ENCODE measurements at regions not wholly inside any gene's neighbourhood (a gene's known extent, or its start where the extent isn't known, plus 50 kb on each side); places are given as distances from the start of the nearest gene placed in this dataset.

- no peaks in the 10 kb centered on the region for H3K9me3 ChIP-seq (ENCODE audit: control insufficient read depth in 4 of 4, low read length in 3 of 4)
- no peaks in the 10 kb centered on the region for H3K27me3 ChIP-seq (ENCODE audit: control insufficient read depth in 4 of 4, insufficient read depth in 4 of 4, low read length in 3 of 4)
- 87% methylated on average over 4 of the region's 4 CpGs for WGBS
- no peak overlapping the region for H3K4me3 ChIP-seq (ENCODE audit: low read depth in 1 of 3, low read length in 3 of 3)
- no peak overlapping the region for H3K27ac ChIP-seq (ENCODE audit: low read depth in 1 of 2, low read length in 2 of 2)
- H3K9ac ChIP-seq (ENCODE audit: low read depth in 1 of 2, low read length in 2 of 2): no peak overlapping the region
- no peaks in the 10 kb centered on the region for H3K4me1 ChIP-seq (ENCODE audit: control insufficient read depth in 4 of 4, insufficient read depth in 4 of 4, low read length in 3 of 4)
- no peaks in the 10 kb centered on the region for H3K36me3 ChIP-seq (ENCODE audit: control insufficient read depth in 4 of 4, insufficient read depth in 3 of 4, low read depth in 1 of 4, low read length in 3 of 4)
- DNase-seq (ENCODE audit: low spot score): no peak
- no peak for TF ChIP-seq SP1 (IDR thresholded peaks at IDR 0.05)
- TF ChIP-seq CTCF (IDR thresholded peaks at IDR 0.05; ENCODE audit: low read depth, low read length, missing input control): no peak
- TF ChIP-seq NR2F2 (IDR thresholded peaks at IDR 0.05): no peak
- TF ChIP-seq YY1 (IDR thresholded peaks at IDR 0.05): no peak
- no peak for TF ChIP-seq MAX (IDR thresholded peaks at IDR 0.05)
Observed at GRCh38 chr1:60670302-60670701, 412.1 kb upstream of the NFIA start.

- TF ChIP-seq FOXA2 (IDR thresholded peaks at IDR 0.05) (no peak), GABPA (IDR thresholded peaks at IDR 0.05 in 1 of 2, conservative IDR thresholded peaks at IDR 0.05 in 1 of 2) (no peak), HNF4A (conservative IDR thresholded peaks at IDR 0.05) (no peak), MAX (IDR thresholded peaks at IDR 0.05) (no peak), ATF3 (IDR thresholded peaks at IDR 0.05) (no peak), TAF1 (conservative IDR thresholded peaks at IDR 0.05) (no peak), FOXA1 (IDR thresholded peaks at IDR 0.05) (no peak), YY1 (IDR thresholded peaks at IDR 0.05) (no peak), RXRA (IDR thresholded peaks at IDR 0.05) (no peak), NR2F2 (IDR thresholded peaks at IDR 0.05) (no peak), JUND (IDR thresholded peaks at IDR 0.05) (no peak), HNF4G (IDR thresholded peaks at IDR 0.05) (no peak), EGR1 (IDR thresholded peaks at IDR 0.05; ENCODE audit: low read depth in 2 of 2) (no peak), CTCF (IDR thresholded peaks at IDR 0.05; ENCODE audit: low read depth, low read length, missing input control) (no peak), REST (IDR thresholded peaks at IDR 0.05) (no peak)
- H3K27me3 ChIP-seq (ENCODE audit: control insufficient read depth in 4 of 4, insufficient read depth in 4 of 4, low read length in 3 of 4): no peaks in the 10 kb centered on the region
- DNase-seq (ENCODE audit: low spot score): no peak
- H3K27ac ChIP-seq (ENCODE audit: low read depth in 1 of 2, low read length in 2 of 2): no peak overlapping the region
- no peaks in the 10 kb centered on the region for H3K4me1 ChIP-seq (ENCODE audit: control insufficient read depth in 4 of 4, insufficient read depth in 4 of 4, low read length in 3 of 4)
- H3K36me3 ChIP-seq (ENCODE audit: control insufficient read depth in 4 of 4, insufficient read depth in 3 of 4, low read depth in 1 of 4, low read length in 3 of 4): no peaks in the 10 kb centered on the region
- no peaks in the 10 kb centered on the region for H3K9me3 ChIP-seq (ENCODE audit: control insufficient read depth in 4 of 4, low read length in 3 of 4)
- no peak overlapping the region for H3K9ac ChIP-seq (ENCODE audit: low read depth in 1 of 2, low read length in 2 of 2)
- WGBS: 89% methylated on average over 8 of the region's 8 CpGs
- no peak overlapping the region for H3K4me3 ChIP-seq (ENCODE audit: low read depth in 1 of 3, low read length in 3 of 3)
Observed at GRCh38 chr1:60668585-60668984, 413.8 kb upstream of the NFIA start.
